ENCODE measurements at regions not wholly inside any gene's neighbourhood (a gene's known extent, or its start where the extent isn't known, plus 50 kb on each side); places are given as distances from the start of the nearest gene placed in this dataset.

DNA sequence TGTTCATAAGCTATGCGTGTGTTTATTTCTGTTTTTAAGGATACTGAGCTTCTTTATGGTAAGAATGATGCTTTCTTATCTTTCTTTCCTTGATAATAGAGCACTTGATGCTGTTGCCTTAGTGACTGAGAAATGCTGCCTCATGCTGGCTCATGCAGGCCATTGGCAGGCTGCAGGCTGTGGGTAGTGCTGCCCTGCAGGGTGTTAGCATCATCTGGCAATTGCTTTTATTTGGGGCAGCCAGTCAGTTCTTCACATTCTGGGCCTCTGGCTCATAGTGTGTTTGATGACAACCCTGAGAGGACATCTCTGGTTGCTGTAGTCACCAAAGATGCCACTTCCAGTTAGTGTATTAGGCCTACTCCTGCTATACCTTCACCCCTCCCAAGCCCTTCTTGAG lies 66.2 kb upstream of the ONECUT1 start:
- no peaks in the 10 kb centered on the region for H3K36me3 Mint-ChIP-seq (ENCODE audit: low read depth, unreplicated experiment)
- no peaks in the 10 kb centered on the region for H3K4me1 Mint-ChIP-seq (ENCODE audit: unreplicated experiment)
- no peak for TF ChIP-seq CTCF (IDR thresholded peaks at IDR 0.05; ENCODE audit: unreplicated experiment)
- no peak for DNase-seq (ENCODE audit: low spot score)
- no peak overlapping the region for H3K27ac Mint-ChIP-seq (ENCODE audit: unreplicated experiment)
- no peaks in the 10 kb centered on the region for H3K9me3 Mint-ChIP-seq (ENCODE audit: unreplicated experiment)
- no peaks in the 10 kb centered on the region for H3K27me3 Mint-ChIP-seq (ENCODE audit: unreplicated experiment)
- H3K4me3 Mint-ChIP-seq (ENCODE audit: unreplicated experiment) = no peak overlapping the region

GRCh38 chr15:52855157-52855556 lies 65.0 kb upstream of the ONECUT1 start:
- Mint-ChIP-seq H3K9me3 (ENCODE audit: unreplicated experiment) (no peaks in the 10 kb centered on the region), H3K27me3 (ENCODE audit: unreplicated experiment) (no peaks in the 10 kb centered on the region), H3K4me1 (ENCODE audit: unreplicated experiment) (no peaks in the 10 kb centered on the region), H3K27ac (ENCODE audit: unreplicated experiment) (no peak overlapping the region), H3K4me3 (ENCODE audit: unreplicated experiment) (no peak overlapping the region), H3K36me3 (ENCODE audit: low read depth, unreplicated experiment) (no peaks in the 10 kb centered on the region)
- no peak for TF ChIP-seq CTCF (IDR thresholded peaks at IDR 0.05; ENCODE audit: unreplicated experiment)
- DNase-seq (ENCODE audit: low spot score) = no peak

DNA sequence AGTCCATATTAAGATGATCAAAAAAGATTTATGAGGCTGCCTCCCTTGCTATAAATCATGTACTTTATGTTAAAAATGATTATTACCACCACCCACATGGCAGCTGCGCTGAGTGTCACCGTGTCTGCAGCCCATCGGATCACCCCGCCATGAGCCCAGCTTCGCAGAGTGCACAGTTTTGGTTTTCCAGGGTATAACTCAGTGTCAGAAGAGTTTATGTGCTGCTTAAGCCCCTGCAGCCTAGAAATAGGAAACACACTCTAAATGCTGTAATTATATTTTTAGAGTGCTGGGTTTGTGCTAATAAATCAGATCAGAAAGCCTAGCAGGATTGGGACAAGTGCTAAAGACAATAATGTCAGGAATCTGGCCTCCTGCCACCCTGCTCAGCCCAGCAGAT lies 54.7 kb upstream of the ONECUT1 start:
- Mint-ChIP-seq H3K4me1 (ENCODE audit: unreplicated experiment) (peaks cover 6% of the 10 kb centered on the region), H3K9me3 (ENCODE audit: unreplicated experiment) (no peaks in the 10 kb centered on the region), H3K27ac (ENCODE audit: unreplicated experiment) (no peak overlapping the region), H3K4me3 (ENCODE audit: unreplicated experiment) (no peak overlapping the region), H3K36me3 (ENCODE audit: low read depth, unreplicated experiment) (no peaks in the 10 kb centered on the region), H3K27me3 (ENCODE audit: unreplicated experiment) (peaks cover 4% of the 10 kb centered on the region)
- TF ChIP-seq CTCF (IDR thresholded peaks at IDR 0.05; ENCODE audit: unreplicated experiment) = no peak
- DNase-seq (ENCODE audit: low spot score) = no peak

All from endothelial cell (in vitro differentiated cells).